ENCODE measurements at regions not wholly inside any gene's neighbourhood (a gene's known extent, or its start where the extent isn't known, plus 50 kb on each side); places are given as distances from the start of the nearest gene placed in this dataset.
A peak's percentile ranks its signal among the peaks of the same experiment; 100 is the strongest.

DNA sequence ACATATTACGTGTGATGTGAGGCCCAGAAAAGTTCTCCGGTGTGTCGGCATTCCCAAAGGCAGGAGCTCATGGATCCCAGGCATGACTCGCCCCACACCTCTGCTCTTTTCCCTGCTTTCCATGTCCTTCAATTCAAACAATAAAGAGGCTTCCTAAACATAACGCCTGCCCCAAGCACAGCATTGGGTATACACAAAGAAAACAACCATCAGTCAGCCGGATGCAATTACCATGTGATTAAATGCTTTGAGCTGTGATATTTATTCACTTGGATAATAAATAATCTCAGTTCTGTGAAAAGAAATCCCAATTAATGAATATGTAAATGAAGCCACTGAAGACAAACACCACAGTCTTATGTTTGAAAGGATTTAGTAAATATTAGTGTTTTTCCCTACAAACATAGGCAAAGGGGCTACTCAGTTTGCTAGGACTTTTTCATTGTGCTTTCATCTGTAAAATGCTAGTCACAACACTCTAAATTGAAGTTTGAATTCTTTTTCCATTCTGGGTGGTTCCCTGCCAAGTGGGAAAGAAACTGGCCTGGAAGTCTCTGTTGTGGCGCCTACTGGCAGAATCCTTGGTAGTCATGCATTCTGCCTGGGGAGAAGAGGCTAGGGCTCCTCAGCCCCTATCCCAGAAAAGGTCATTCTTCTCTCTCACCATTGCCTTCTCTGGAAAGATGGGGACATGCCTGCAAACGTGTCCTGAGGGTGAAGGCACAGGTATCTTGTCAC is 144.7 kb downstream of the COL6A3 start:
- DNase-seq (ENCODE audit: low read depth) = peak; percentile 23

GRCh38 chr2:237270520-237270919 is 143.4 kb downstream of the COL6A3 start:
- DNase-seq (ENCODE audit: low read depth) = no peak

DNA sequence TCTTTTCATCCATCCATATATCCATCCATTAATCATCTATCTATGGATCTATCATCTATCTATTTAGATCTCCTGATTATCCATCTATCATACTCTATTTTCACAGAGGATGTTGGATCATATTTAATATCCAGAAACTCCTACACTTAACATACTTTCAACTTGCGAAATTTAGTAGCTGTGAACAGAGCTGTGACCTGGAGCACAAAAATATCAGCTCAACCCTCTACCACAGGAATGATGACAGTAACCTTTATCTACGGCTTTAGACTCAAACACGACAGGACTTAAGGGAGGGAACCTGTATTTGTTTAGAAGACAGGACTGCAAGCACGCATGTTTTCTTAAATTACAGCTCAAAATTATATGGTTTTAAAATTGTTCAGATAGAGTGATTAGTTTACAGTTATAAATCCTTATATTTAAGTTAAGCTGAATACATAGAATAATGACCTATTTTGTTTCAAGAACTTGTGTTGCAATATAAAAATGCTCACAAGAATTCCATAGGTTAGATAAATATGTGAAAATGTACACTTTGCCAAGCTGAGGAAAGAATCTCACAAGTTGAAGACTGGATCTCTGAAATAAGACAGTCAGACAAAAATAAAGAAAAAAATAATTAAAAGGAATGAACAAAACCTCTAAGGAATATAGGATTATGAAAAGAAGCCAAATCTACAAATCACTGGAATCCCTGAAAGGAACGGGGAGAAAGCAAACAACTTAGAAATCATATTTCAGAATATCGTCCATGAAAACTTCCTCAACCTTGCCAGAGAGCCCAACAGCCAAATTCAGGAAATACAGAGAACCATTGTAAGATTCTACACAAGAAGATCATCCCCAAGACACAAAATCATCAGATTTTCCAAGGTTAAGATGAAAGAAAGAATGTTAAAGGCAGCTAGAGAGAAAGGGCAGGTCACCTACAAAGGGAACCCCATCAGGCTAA is 142.0 kb downstream of the COL6A3 start:
- no peak for DNase-seq (ENCODE audit: low read depth)

Data from Daoy (cell line).